ENCODE measurements at regions not wholly inside any gene's neighbourhood (a gene's known extent, or its start where the extent isn't known, plus 50 kb on each side); places are given as distances from the start of the nearest gene placed in this dataset.

DNA sequence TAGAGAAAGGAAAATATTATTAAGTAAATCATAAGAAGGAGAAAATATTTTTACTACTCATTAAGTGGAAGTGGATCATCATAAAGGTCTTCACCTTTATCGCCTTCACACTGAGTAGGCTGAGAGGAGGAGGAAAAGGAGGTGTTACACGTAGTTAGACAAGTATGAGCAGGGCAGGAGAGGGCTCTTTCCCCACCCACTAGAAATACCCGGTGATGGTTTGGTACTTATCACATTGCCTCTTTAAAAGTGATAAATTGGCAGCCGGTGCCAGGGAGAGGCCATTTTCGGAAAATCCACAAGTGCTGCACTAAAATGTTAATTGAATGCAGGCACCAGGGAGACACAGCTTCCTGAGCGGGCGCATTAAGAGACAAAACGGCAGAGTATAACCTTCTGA is 598.7 kb upstream of the SOX11 start:
- Mint-ChIP-seq H3K9me3 (ENCODE audit: insufficient read depth) (peaks cover 29% of the 10 kb centered on the region), H3K4me1 (ENCODE audit: low read depth) (no peaks in the 10 kb centered on the region), H3K36me3 (ENCODE audit: low read depth) (no peaks in the 10 kb centered on the region), H3K27ac (no peak overlapping the region), H3K27me3 (ENCODE audit: low read depth) (no peaks in the 10 kb centered on the region), H3K4me3 (no peak overlapping the region)
- ChIA-PET CTCF (no interaction called here), POLR2A (no interaction called here)
- DNase-seq = no peak
- ATAC-seq = no peak

DNA sequence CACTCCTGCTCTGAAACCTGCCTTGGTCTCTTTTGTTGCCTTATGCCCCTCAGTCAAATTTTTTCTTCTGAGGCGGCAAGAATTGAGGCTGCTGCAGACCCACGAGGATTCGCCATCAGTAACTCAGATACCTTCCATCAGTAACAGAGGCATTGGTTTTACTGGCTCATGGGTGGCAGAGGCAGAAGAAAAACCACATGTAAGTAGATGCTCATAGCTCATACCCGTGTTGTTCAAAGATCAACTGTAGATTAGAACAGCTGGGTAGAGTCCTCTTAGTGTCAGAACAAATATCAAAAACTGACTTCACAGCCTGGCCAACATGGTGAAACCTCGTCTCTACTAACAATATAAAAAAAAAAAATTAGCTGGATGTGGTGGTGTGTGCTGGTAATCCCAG is 598.0 kb upstream of the SOX11 start:
- Mint-ChIP-seq H3K4me1 (ENCODE audit: low read depth) (no peaks in the 10 kb centered on the region), H3K4me3 (no peak overlapping the region), H3K27me3 (ENCODE audit: low read depth) (no peaks in the 10 kb centered on the region), H3K36me3 (ENCODE audit: low read depth) (no peaks in the 10 kb centered on the region), H3K27ac (no peak overlapping the region), H3K9me3 (ENCODE audit: insufficient read depth) (peaks cover 29% of the 10 kb centered on the region)
- ChIA-PET POLR2A (no interaction called here), CTCF (no interaction called here)
- ATAC-seq = no peak
- no peak for DNase-seq

DNA sequence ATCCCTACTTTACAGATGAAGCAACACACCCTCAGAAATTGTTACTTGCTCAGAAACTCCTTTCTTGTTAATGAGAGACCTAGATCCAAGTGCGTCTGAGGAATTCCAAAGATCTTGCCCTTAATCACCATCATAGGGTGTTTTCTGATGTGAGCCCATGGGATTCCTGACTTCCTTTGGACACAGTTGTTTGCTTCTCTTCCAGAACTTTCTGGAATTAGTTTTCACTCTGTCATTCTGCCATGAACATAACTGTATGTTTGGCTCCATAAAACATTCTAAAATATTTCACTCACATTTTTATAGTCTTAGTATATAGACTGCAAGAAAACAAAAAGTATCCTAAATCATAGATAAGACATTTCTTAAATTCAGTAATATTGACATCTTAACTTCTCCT is 593.9 kb upstream of the SOX11 start:
- Mint-ChIP-seq H3K27ac (no peak overlapping the region), H3K4me1 (ENCODE audit: low read depth) (no peaks in the 10 kb centered on the region), H3K36me3 (ENCODE audit: low read depth) (no peaks in the 10 kb centered on the region), H3K9me3 (ENCODE audit: insufficient read depth) (peaks cover 24% of the 10 kb centered on the region), H3K27me3 (ENCODE audit: low read depth) (no peaks in the 10 kb centered on the region), H3K4me3 (no peak overlapping the region)
- POLR2A ChIA-PET = no interaction called here
- ATAC-seq (no peak), DNase-seq (no peak)
- CTCF ChIA-PET = no interaction called here

DNA sequence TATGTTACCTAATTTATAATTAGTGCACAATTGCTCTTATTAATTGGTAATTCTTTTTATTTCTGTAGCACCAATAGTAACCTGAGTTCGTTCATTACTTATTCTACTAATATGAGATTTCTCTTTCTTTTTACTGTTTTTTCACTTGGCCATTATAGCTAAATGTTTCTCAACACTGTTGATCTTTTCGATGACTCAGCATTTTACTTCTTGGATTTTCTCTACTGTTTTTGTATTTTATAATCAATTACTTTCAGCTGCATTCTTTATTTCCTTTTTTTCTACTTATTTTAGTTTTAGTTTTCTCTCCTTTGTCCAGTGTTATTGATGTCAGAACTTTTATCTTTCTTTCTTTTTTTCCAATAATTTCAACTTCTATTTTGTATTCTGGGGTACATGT is 589.4 kb upstream of the SOX11 start:
- Mint-ChIP-seq H3K4me3 (no peak overlapping the region), H3K4me1 (ENCODE audit: low read depth) (no peaks in the 10 kb centered on the region), H3K36me3 (ENCODE audit: low read depth) (no peaks in the 10 kb centered on the region), H3K27ac (no peak overlapping the region), H3K9me3 (ENCODE audit: insufficient read depth) (peaks cover 21% of the 10 kb centered on the region), H3K27me3 (ENCODE audit: low read depth) (no peaks in the 10 kb centered on the region)
- ChIA-PET CTCF (no interaction called here), POLR2A (no interaction called here)
- DNase-seq = no peak
- ATAC-seq = no peak

DNA sequence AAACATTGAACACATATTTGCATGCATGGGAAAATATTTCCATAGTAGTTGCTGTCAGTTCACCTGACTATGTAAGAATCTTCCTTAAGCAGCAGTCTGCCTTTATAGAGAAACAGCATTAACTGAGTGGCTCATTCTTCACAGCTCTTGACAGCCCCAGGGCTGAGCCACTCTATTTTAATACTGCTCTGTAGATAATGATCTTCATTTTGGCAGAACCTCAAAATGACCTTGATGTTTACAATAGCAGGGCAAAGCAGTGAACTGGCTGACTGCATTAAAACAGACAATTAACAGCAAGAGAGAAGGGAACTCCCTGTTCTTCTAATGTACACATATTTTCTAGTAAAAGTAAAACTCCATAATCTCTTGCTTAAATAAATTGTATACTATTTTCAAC is 580.6 kb upstream of the SOX11 start:
- no peak overlapping the region for H3K27ac Mint-ChIP-seq
- H3K9me3 Mint-ChIP-seq (ENCODE audit: insufficient read depth) = peaks cover 15% of the 10 kb centered on the region
- no peaks in the 10 kb centered on the region for H3K36me3 Mint-ChIP-seq (ENCODE audit: low read depth)
- DNase-seq (no peak), ATAC-seq (no peak)
- ChIA-PET CTCF (no interaction called here), POLR2A (no interaction called here)
- no peak overlapping the region for H3K4me3 Mint-ChIP-seq
- no peaks in the 10 kb centered on the region for H3K27me3 Mint-ChIP-seq (ENCODE audit: low read depth)
- H3K4me1 Mint-ChIP-seq (ENCODE audit: low read depth) = no peaks in the 10 kb centered on the region

DNA sequence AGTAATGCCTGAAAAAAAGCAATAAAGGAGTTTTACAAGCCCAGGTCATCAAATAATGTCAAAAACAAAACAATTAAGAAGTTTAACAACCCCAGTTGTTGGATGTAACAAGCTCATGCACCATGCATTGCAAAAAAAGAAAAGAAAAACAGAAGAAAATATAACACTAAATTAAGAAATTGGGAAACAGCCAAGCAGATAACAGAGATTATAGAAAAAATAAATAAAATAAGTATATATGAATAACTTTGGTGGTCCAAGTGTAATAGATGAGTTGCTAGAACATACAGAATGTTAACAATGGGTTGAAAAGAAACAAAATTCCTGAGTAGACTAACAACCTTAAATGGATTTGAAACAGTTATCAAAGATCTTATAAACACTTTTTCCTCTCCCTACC is 573.1 kb upstream of the SOX11 start:
- Mint-ChIP-seq H3K36me3 (ENCODE audit: low read depth) (no peaks in the 10 kb centered on the region), H3K27ac (no peak overlapping the region), H3K4me3 (no peak overlapping the region), H3K9me3 (ENCODE audit: insufficient read depth) (peaks cover 9% of the 10 kb centered on the region), H3K27me3 (ENCODE audit: low read depth) (no peaks in the 10 kb centered on the region), H3K4me1 (ENCODE audit: low read depth) (no peaks in the 10 kb centered on the region)
- ATAC-seq (no peak), DNase-seq (no peak)
- CTCF ChIA-PET = no interaction called here
- POLR2A ChIA-PET = no interaction called here

DNA sequence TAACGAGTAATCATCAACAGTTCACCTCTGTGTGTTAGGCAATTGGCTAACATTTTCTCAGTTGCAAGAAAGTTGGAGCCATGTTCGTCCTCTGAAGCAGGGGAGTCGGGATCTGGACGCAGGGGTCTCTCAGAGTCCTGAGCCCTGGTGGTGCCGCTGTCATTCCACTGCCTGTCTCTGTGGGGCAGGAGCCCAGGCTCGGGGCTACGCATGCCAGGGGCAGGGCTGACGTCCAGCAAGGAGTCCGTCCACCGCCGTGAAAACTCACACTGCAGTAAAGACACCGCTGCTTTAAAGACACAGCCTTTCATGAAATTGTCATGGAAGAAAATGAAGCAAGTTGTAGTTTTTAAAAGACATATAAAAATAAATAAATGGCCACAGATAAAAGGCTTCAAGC is 571.1 kb upstream of the SOX11 start:
- POLR2A ChIA-PET = no interaction called here
- no peaks in the 10 kb centered on the region for H3K36me3 Mint-ChIP-seq (ENCODE audit: low read depth)
- DNase-seq (no peak), ATAC-seq (no peak)
- H3K27ac Mint-ChIP-seq = no peak overlapping the region
- no peak overlapping the region for H3K4me3 Mint-ChIP-seq
- H3K4me1 Mint-ChIP-seq (ENCODE audit: low read depth) = no peaks in the 10 kb centered on the region
- H3K9me3 Mint-ChIP-seq (ENCODE audit: insufficient read depth) = peaks cover 9% of the 10 kb centered on the region
- CTCF ChIA-PET = no interaction called here
- H3K27me3 Mint-ChIP-seq (ENCODE audit: low read depth) = no peaks in the 10 kb centered on the region

DNA sequence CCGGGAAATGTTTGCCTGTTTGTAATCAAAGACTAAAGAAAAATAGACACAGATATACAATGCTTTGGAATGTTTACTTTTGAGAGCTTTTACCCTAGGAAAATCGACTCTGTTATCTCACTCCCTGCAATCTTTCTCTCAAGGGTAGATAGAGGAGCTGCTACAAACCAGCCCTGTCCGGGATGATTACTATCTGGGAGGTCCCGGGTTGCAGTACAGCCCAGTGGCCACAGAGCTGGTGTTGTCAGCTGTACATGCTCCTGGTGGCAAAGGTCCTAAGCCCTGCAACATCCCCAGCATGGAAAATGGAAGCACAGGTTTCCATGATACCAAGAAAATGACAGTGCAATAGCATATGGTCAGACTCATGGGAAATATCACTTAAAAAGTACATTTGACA is 570.5 kb upstream of the SOX11 start:
- ATAC-seq (no peak), DNase-seq (no peak)
- no peaks in the 10 kb centered on the region for H3K27me3 Mint-ChIP-seq (ENCODE audit: low read depth)
- H3K27ac Mint-ChIP-seq = no peak overlapping the region
- ChIA-PET POLR2A (no interaction called here), CTCF (no interaction called here)
- H3K9me3 Mint-ChIP-seq (ENCODE audit: insufficient read depth) = peaks cover 9% of the 10 kb centered on the region
- H3K4me3 Mint-ChIP-seq = no peak overlapping the region
- H3K36me3 Mint-ChIP-seq (ENCODE audit: low read depth) = no peaks in the 10 kb centered on the region
- H3K4me1 Mint-ChIP-seq (ENCODE audit: low read depth) = no peaks in the 10 kb centered on the region

DNA sequence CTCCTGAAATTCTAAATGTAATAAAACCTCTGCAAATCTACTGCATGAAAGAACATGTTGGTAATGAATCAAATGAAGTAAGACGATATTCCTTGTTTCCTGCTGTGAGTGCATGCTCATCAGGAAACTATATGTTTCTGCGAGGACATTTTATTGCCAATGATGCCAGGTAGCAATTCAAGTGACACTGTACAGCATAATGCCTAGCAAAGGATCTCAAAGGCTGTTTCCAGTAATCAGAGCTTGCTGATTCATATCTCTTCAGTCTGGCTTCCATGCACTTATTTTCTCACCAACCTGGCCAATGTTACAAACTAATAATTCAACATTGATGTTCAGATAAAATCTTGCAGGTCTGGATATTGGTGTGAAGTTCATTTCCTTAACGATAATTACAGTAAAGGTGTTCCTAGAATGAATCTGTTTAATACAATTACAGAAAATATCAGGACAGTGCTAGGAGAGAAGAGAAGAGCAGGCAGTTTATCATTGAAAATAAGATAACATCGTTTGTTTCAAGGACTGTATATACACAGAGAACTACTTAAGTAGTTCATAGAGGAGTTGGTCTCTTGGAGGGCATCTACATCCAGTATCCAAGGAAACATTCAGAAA is 568.5 kb upstream of the SOX11 start:
- DNase-seq (no peak), ATAC-seq (no peak)
- no peaks in the 10 kb centered on the region for H3K4me1 Mint-ChIP-seq (ENCODE audit: low read depth)
- H3K27ac Mint-ChIP-seq = no peak overlapping the region
- POLR2A ChIA-PET = no interaction called here
- H3K9me3 Mint-ChIP-seq (ENCODE audit: insufficient read depth) = no peaks in the 10 kb centered on the region
- CTCF ChIA-PET = no interaction called here
- H3K36me3 Mint-ChIP-seq (ENCODE audit: low read depth) = no peaks in the 10 kb centered on the region
- H3K4me3 Mint-ChIP-seq = no peak overlapping the region
- no peaks in the 10 kb centered on the region for H3K27me3 Mint-ChIP-seq (ENCODE audit: low read depth)

DNA sequence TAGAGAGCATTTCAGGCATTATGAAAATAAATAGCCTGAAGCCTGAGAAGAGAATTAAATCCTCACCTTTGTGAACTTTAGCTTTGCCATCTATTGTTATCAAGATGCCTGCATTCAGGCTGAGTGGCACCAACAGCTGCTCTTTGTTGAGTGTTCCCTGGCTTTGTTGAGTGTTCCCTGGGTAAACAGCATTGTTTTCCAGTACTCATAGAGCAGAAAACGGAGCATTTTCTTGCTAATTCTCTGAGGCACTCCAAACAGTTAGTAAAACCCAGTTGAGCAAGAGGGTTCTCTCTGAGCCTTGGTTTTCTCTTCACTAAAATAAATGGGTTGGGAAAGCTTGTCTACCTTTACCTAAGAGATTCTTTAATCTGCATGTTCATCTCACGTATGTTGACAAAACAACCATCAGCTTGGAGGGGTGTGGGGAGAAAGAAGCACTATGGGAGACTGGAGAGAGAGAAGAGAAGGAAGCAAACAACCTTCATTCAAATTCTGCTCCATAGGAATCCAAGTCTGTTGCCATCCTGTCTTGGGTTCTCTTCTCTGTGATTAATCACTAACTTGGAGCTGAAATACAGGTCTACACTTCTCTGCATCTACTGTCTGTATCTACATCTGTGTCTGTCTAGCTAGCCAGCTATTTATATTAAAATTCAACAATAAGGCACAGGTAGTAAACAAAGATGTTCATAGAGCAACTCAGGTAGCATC is 567.0 kb upstream of the SOX11 start:
- Mint-ChIP-seq H3K9me3 (ENCODE audit: insufficient read depth) (peaks cover 10% of the 10 kb centered on the region), H3K4me1 (ENCODE audit: low read depth) (no peaks in the 10 kb centered on the region), H3K27me3 (ENCODE audit: low read depth) (no peaks in the 10 kb centered on the region), H3K4me3 (no peak overlapping the region), H3K27ac (no peak overlapping the region), H3K36me3 (ENCODE audit: low read depth) (no peaks in the 10 kb centered on the region)
- no peak for DNase-seq
- POLR2A ChIA-PET = no interaction called here
- no peak for ATAC-seq
- CTCF ChIA-PET = no interaction called here

DNA sequence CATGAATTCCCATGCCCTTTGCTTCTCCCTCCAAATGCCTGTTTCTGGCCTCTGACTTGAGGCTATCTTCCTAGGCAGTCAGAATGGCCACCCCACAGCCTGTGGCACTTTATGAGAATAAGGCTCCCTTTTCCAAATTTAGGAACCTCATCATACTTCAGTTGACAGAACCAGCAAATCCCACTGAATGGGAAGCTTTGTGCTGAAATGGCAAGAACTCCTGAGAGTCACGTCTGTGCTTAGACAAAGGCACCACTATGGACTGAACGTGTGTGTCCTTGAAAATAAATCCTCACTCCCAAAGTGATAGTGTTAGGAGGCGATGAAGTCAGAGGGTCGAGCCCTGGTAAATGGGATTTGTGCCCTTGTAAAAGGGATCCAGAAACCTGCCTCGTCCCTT is 559.9 kb upstream of the SOX11 start:
- H3K27ac Mint-ChIP-seq = no peak overlapping the region
- no peaks in the 10 kb centered on the region for H3K4me1 Mint-ChIP-seq (ENCODE audit: low read depth)
- H3K9me3 Mint-ChIP-seq (ENCODE audit: insufficient read depth) = peaks cover 26% of the 10 kb centered on the region

DNA sequence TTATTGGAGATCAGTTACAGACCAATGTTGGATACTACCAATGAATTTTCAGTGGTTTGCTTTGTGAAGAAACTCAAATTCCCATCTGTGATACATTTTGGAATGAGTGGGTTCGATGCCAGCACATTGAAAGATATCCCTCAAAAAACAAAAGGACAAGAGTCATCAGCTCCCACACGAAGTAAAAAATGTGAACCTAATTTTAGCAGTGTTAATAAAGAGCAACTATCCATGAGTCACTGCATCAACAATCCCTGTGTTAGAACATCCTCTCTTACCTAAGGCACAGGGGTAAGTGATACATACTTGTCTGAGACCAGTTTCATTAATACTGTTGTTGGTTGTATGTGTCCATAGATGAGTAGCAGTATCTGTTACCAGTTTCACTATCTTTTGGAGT is 551.8 kb upstream of the SOX11 start:
- DNase-seq (no peak), ATAC-seq (no peak)
- Mint-ChIP-seq H3K36me3 (ENCODE audit: low read depth) (no peaks in the 10 kb centered on the region), H3K27me3 (ENCODE audit: low read depth) (no peaks in the 10 kb centered on the region), H3K4me1 (ENCODE audit: low read depth) (no peaks in the 10 kb centered on the region), H3K9me3 (ENCODE audit: insufficient read depth) (peaks cover 12% of the 10 kb centered on the region), H3K4me3 (no peak overlapping the region), H3K27ac (no peak overlapping the region)
- CTCF ChIA-PET = no interaction called here
- POLR2A ChIA-PET = no interaction called here

More for the DNA sequence above, 559.9 kb upstream of the SOX11 start:
- ChIA-PET CTCF (no interaction called here), POLR2A (no interaction called here)
- H3K4me3 Mint-ChIP-seq = no peak overlapping the region
- no peaks in the 10 kb centered on the region for H3K36me3 Mint-ChIP-seq (ENCODE audit: low read depth)
- DNase-seq (no peak), ATAC-seq (no peak)
- no peaks in the 10 kb centered on the region for H3K27me3 Mint-ChIP-seq (ENCODE audit: low read depth)

DNA sequence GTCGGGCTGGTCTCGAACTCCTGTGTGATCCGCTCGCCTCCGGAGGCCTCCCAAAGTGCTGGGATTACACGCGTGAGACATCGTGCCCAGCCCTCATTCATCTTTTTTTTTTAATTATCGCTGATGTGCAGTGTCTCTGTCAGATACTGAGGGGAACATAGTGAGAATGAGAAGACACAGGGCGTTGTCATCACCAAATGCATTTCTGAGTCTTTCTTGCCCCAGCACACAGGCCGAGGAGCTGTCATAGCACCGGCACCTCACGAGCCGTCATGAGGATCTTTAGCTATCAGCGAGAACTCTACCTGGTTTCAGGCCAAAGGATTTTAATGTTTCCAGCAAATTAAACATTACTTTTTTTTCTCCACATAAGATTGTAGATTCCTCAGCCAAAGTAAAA is 548.0 kb upstream of the SOX11 start:
- no peak for ATAC-seq

More for the DNA sequence above, 548.0 kb upstream of the SOX11 start:
- H3K27ac Mint-ChIP-seq = no peak overlapping the region
- peaks cover 9% of the 10 kb centered on the region for H3K9me3 Mint-ChIP-seq (ENCODE audit: insufficient read depth)
- no peaks in the 10 kb centered on the region for H3K27me3 Mint-ChIP-seq (ENCODE audit: low read depth)
- H3K4me3 Mint-ChIP-seq = no peak overlapping the region
- no peaks in the 10 kb centered on the region for H3K36me3 Mint-ChIP-seq (ENCODE audit: low read depth)
- no peak for DNase-seq
- POLR2A ChIA-PET = no interaction called here
- H3K4me1 Mint-ChIP-seq (ENCODE audit: low read depth) = no peaks in the 10 kb centered on the region
- CTCF ChIA-PET = no interaction called here
